ENCODE measurements at regions not wholly inside any gene's neighbourhood (a gene's known extent, or its start where the extent isn't known, plus 50 kb on each side); places are given as distances from the start of the nearest gene placed in this dataset.

- H3K4me1 ChIP-seq (ENCODE audit: control insufficient read depth, insufficient read depth, low read length, poor library complexity, severe bottlenecking): no peaks in the 10 kb centered on the region
- no peaks in the 10 kb centered on the region for H3K27me3 ChIP-seq (ENCODE audit: control insufficient read depth, insufficient read depth, low read length)
- H3K27ac Mint-ChIP-seq: no peak overlapping the region
- no peak overlapping the region for H3K27ac ChIP-seq (ENCODE audit: insufficient read depth, low read length, poor library complexity, severe bottlenecking)
- H3K4me1 Mint-ChIP-seq: no peaks in the 10 kb centered on the region
- no peak overlapping the region for H3K4me3 ChIP-seq (ENCODE audit: low read depth, low read length)
- H3K36me3 ChIP-seq (ENCODE audit: control insufficient read depth, insufficient read depth, low read length): no peaks in the 10 kb centered on the region
- DNase-seq (no peak), ATAC-seq (ENCODE audit: low read depth in 2 of 2) (no peak)
- H3K9me3 ChIP-seq (ENCODE audit: control insufficient read depth in 2 of 2, low read length in 2 of 2): no peaks in the 10 kb centered on the region
- no peaks in the 10 kb centered on the region for H3K36me3 Mint-ChIP-seq
- H3K27me3 Mint-ChIP-seq: peaks cover 7% of the 10 kb centered on the region
- H3K9me3 Mint-ChIP-seq: peaks cover 0 to 4% (median 0%) of the 10 kb centered on the region in 7 donors
- H3K4me3 Mint-ChIP-seq: no peak overlapping the region
Measured at GRCh38 chr5:71874521-71874920, 155.4 kb downstream of the CARTPT start.

DNA sequence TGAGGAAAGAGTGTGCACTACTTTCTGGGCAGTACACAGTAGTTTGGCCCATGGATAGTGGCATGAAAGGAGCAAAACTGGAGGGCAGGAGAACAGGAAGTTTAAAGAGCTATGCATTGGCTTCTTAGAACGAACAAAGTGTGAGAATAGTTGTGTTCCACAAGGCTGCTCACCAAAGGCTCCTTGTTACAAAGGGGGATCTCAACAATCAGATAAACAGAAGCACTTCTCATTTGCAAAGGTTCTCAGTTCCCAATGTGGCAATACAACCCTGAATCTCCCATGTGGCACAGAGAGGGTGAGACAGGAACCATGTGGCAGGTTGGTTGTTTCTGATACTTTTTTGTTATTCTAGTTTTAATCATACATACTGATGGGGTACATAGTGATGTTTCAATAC lies 158.4 kb downstream of the CARTPT start:
- ATAC-seq (ENCODE audit: low read depth in 2 of 2): no peak
- no peak overlapping the region for H3K4me3 ChIP-seq (ENCODE audit: low read depth, low read length)
- H3K27ac ChIP-seq (ENCODE audit: insufficient read depth, low read length, poor library complexity, severe bottlenecking): no peak overlapping the region
- Mint-ChIP-seq H3K4me3 (no peak overlapping the region), H3K27ac (no peak overlapping the region), H3K4me1 (no peaks in the 10 kb centered on the region), H3K9me3 (peaks cover 0 to 2% (median 0%) of the 10 kb centered on the region in 7 donors), H3K36me3 (no peaks in the 10 kb centered on the region), H3K27me3 (peaks cover 14% of the 10 kb centered on the region)
- no peaks in the 10 kb centered on the region for H3K9me3 ChIP-seq (ENCODE audit: control insufficient read depth in 2 of 2, low read length in 2 of 2)
- DNase-seq: no peak
- H3K36me3 ChIP-seq (ENCODE audit: control insufficient read depth, insufficient read depth, low read length): no peaks in the 10 kb centered on the region
- peaks cover 3% of the 10 kb centered on the region for H3K27me3 ChIP-seq (ENCODE audit: control insufficient read depth, insufficient read depth, low read length)
- no peaks in the 10 kb centered on the region for H3K4me1 ChIP-seq (ENCODE audit: control insufficient read depth, insufficient read depth, low read length, poor library complexity, severe bottlenecking)

- DNase-seq: no peak
- Histone ChIP-seq H3K9me3 (ENCODE audit: control insufficient read depth in 2 of 2, low read length in 2 of 2) (no peaks in the 10 kb centered on the region), H3K27ac (ENCODE audit: insufficient read depth, low read length, poor library complexity, severe bottlenecking) (no peak overlapping the region), H3K27me3 (ENCODE audit: control insufficient read depth, insufficient read depth, low read length) (peaks cover 3% of the 10 kb centered on the region), H3K36me3 (ENCODE audit: control insufficient read depth, insufficient read depth, low read length) (no peaks in the 10 kb centered on the region), H3K4me1 (ENCODE audit: control insufficient read depth, insufficient read depth, low read length, poor library complexity, severe bottlenecking) (no peaks in the 10 kb centered on the region), H3K4me3 (ENCODE audit: low read depth, low read length) (no peak overlapping the region)
- H3K36me3 Mint-ChIP-seq: no peaks in the 10 kb centered on the region
- H3K4me1 Mint-ChIP-seq: no peaks in the 10 kb centered on the region
- H3K27ac Mint-ChIP-seq: no peak overlapping the region
- no peak for ATAC-seq (ENCODE audit: low read depth in 2 of 2)
- H3K4me3 Mint-ChIP-seq: no peak overlapping the region
- H3K27me3 Mint-ChIP-seq: peaks cover 14% of the 10 kb centered on the region
- H3K9me3 Mint-ChIP-seq: peaks cover 0 to 2% (median 0%) of the 10 kb centered on the region in 7 donors
Measured at GRCh38 chr5:71880536-71880935, 161.5 kb downstream of the CARTPT start.

- H3K9me3 Mint-ChIP-seq: peaks cover 0 to 2% (median 1%) of the 10 kb centered on the region in 7 donors
Measured at GRCh38 chr5:71882826-71883741, 164.0 kb downstream of the CARTPT start.

DNA sequence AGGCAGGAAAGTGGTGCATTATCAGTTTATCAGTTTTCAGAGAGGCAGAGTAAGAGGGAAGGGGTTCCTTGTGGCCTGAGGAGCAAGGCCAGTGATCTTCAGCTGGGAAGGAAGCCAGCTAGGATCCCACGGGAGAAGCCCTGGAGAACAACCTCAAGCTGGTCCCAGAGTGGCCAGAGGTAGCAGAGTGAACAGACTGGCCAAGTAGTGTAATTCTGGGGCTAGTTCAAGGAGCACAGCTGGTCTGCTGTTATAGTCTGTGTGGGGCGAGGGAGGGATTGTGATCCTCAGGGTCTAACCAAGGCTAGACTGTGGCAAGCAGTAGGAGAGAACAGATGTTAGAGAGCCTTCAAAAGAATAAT lies 164.6 kb downstream of the CARTPT start:
- no peak overlapping the region for H3K27ac Mint-ChIP-seq

More at GRCh38 chr5:71882826-71883741, 164.0 kb downstream of the CARTPT start:
- DNase-seq: no peak
- peaks cover 3% of the 10 kb centered on the region for H3K27me3 ChIP-seq (ENCODE audit: control insufficient read depth, insufficient read depth, low read length)
- H3K27ac Mint-ChIP-seq: no peak overlapping the region
- H3K4me1 Mint-ChIP-seq: peaks cover 0 to 3% (median 2%) of the 10 kb centered on the region in 4 donors
- no peaks in the 10 kb centered on the region for H3K9me3 ChIP-seq (ENCODE audit: control insufficient read depth in 2 of 2, low read length in 2 of 2)
- H3K36me3 ChIP-seq (ENCODE audit: control insufficient read depth, insufficient read depth, low read length): no peaks in the 10 kb centered on the region
- no peak overlapping the region for H3K27ac ChIP-seq (ENCODE audit: insufficient read depth, low read length, poor library complexity, severe bottlenecking)
- H3K27me3 Mint-ChIP-seq: peaks cover 10% of the 10 kb centered on the region
- H3K36me3 Mint-ChIP-seq: peaks cover 3% of the 10 kb centered on the region
- H3K4me3 ChIP-seq (ENCODE audit: low read depth, low read length): no peak overlapping the region
- H3K4me1 ChIP-seq (ENCODE audit: control insufficient read depth, insufficient read depth, low read length, poor library complexity, severe bottlenecking): no peaks in the 10 kb centered on the region
- ATAC-seq (ENCODE audit: low read depth in 2 of 2): no peak
- no peak overlapping the region for H3K4me3 Mint-ChIP-seq

GRCh38 chr5:71884926-71885325 lies 165.9 kb downstream of the CARTPT start:
- peaks cover 3% of the 10 kb centered on the region for H3K36me3 Mint-ChIP-seq
- ATAC-seq (ENCODE audit: low read depth in 2 of 2) (no peak), DNase-seq (no peak)
- no peak overlapping the region for H3K27ac Mint-ChIP-seq
- H3K4me1 Mint-ChIP-seq: peaks cover 0 to 3% (median 2%) of the 10 kb centered on the region in 4 donors
- no peak overlapping the region for H3K27ac ChIP-seq (ENCODE audit: insufficient read depth, low read length, poor library complexity, severe bottlenecking)
- peaks cover 0 to 6% (median 1%) of the 10 kb centered on the region in 7 donors for H3K9me3 Mint-ChIP-seq
- H3K36me3 ChIP-seq (ENCODE audit: control insufficient read depth, insufficient read depth, low read length): no peaks in the 10 kb centered on the region
- H3K27me3 Mint-ChIP-seq: peaks cover 6% of the 10 kb centered on the region
- H3K27me3 ChIP-seq (ENCODE audit: control insufficient read depth, insufficient read depth, low read length): peaks cover 3% of the 10 kb centered on the region
- H3K4me3 Mint-ChIP-seq: no peak overlapping the region
- H3K4me3 ChIP-seq (ENCODE audit: low read depth, low read length): no peak overlapping the region
- no peaks in the 10 kb centered on the region for H3K4me1 ChIP-seq (ENCODE audit: control insufficient read depth, insufficient read depth, low read length, poor library complexity, severe bottlenecking)
- H3K9me3 ChIP-seq (ENCODE audit: control insufficient read depth in 2 of 2, low read length in 2 of 2): no peaks in the 10 kb centered on the region

More for the DNA sequence above, 164.6 kb downstream of the CARTPT start:
- Histone ChIP-seq H3K36me3 (ENCODE audit: control insufficient read depth, insufficient read depth, low read length) (no peaks in the 10 kb centered on the region), H3K27ac (ENCODE audit: insufficient read depth, low read length, poor library complexity, severe bottlenecking) (no peak overlapping the region), H3K27me3 (ENCODE audit: control insufficient read depth, insufficient read depth, low read length) (peaks cover 3% of the 10 kb centered on the region), H3K4me3 (ENCODE audit: low read depth, low read length) (no peak overlapping the region), H3K4me1 (ENCODE audit: control insufficient read depth, insufficient read depth, low read length, poor library complexity, severe bottlenecking) (no peaks in the 10 kb centered on the region), H3K9me3 (ENCODE audit: control insufficient read depth in 2 of 2, low read length in 2 of 2) (no peaks in the 10 kb centered on the region)
- Mint-ChIP-seq H3K36me3 (peaks cover 3% of the 10 kb centered on the region), H3K27me3 (peaks cover 6% of the 10 kb centered on the region), H3K4me3 (no peak overlapping the region), H3K4me1 (peaks cover 0 to 3% (median 2%) of the 10 kb centered on the region in 4 donors), H3K9me3 (peaks cover 0 to 6% (median 1%) of the 10 kb centered on the region in 7 donors)
- DNase-seq (no peak), ATAC-seq (ENCODE audit: low read depth in 2 of 2) (no peak)

DNA sequence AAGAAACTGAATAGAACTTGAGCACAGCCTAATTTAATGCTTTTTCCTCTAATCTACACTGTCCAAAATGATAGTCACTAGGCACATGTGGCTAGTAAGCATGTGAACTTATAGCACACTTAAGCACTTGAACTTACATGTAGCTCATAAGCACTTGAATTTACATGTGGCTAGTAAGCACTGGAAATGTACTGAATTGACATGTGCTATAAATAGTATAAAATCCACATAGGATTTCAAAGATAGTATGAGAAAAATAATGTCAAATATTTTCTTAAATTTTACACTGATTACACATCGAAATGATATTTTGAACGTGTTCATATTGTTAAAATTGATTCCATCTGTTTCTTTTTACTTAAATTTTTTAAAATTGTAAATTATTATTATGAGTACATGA lies 167.3 kb downstream of the CARTPT start:
- H3K27ac Mint-ChIP-seq: no peak overlapping the region
- Histone ChIP-seq H3K4me1 (ENCODE audit: control insufficient read depth, insufficient read depth, low read length, poor library complexity, severe bottlenecking) (no peaks in the 10 kb centered on the region), H3K27me3 (ENCODE audit: control insufficient read depth, insufficient read depth, low read length) (peaks cover 3% of the 10 kb centered on the region), H3K36me3 (ENCODE audit: control insufficient read depth, insufficient read depth, low read length) (no peaks in the 10 kb centered on the region), H3K27ac (ENCODE audit: insufficient read depth, low read length, poor library complexity, severe bottlenecking) (no peak overlapping the region), H3K4me3 (ENCODE audit: low read depth, low read length) (no peak overlapping the region), H3K9me3 (ENCODE audit: control insufficient read depth in 2 of 2, low read length in 2 of 2) (no peaks in the 10 kb centered on the region)
- H3K27me3 Mint-ChIP-seq: peaks cover 8% of the 10 kb centered on the region
- no peak for ATAC-seq (ENCODE audit: low read depth in 2 of 2)
- no peak overlapping the region for H3K4me3 Mint-ChIP-seq
- peaks cover 3% of the 10 kb centered on the region for H3K36me3 Mint-ChIP-seq
- no peak for DNase-seq
- peaks cover 1 to 6% (median 2%) of the 10 kb centered on the region in 7 donors for H3K9me3 Mint-ChIP-seq
- peaks cover 0 to 3% (median 2%) of the 10 kb centered on the region in 4 donors for H3K4me1 Mint-ChIP-seq

Data from CD4-positive, CD25-positive, alpha-beta regulatory T cell (primary cell).